Mucosa of descending colon (tissue), 3 donors: ENCODE measurements at regions not wholly inside any gene's neighbourhood (a gene's known extent, or its start where the extent isn't known, plus 50 kb on each side); places are given as distances from the start of the nearest gene placed in this dataset.

Experiments used
- ATAC-seq: fragments of 200-7000 bp; cut with Tn5 transposase; one replicate; pipeline ENCODE4 v1.9.1; 2020; ENCODE audit warnings: mild to moderate bottlenecking, moderate library complexity
- DNase-seq, 3 donors: peaks; one replicate each; pipeline ENCODE4 v3.0.0-alpha.2; 2020
- H3K36me3 ChIP-seq: fragments of 200-600 bp; one replicate; pipeline ENCODE4 v1.8.0; 2021; ENCODE audit warnings: low read depth, mild to moderate bottlenecking
- H3K4me1 ChIP-seq: fragments of 200-600 bp; one replicate; pipeline ENCODE4 v1.8.0; 2021; ENCODE audit warnings: low read depth, mild to moderate bottlenecking
- H3K4me3 ChIP-seq: fragments of 200-600 bp; one replicate; pipeline ENCODE4 v1.8.0; 2021; ENCODE audit warnings: mild to moderate bottlenecking
- H3K9me3 ChIP-seq: fragments of 200-600 bp; one replicate; pipeline ENCODE4 v1.8.0; 2021; ENCODE audit warnings: mild to moderate bottlenecking
- intact Hi-C, 2 donors: fragments of 100-400 bp; cut with DNase I in 1 of 2; cut with micrococcal nuclease in 1 of 2; formaldehyde crosslinking; loops; one replicate each; pipeline versions ENCODE4 v1.11.0 to v1.11.1; 2022; cut with DNase I, micrococcal nuclease
- TF ChIP-seq, protein P1 (sequence below): fragments of 200-600 bp; IDR thresholded peaks from one replicate; pipeline ENCODE4 v1.8.0; 2022; ENCODE audit warnings: antibody characterized with exemption, mild to moderate bottlenecking
- donor health status: DM: no; HTN: no; CAD: no; lungs with moderate emphysema.
- donor health status: DM: no; HTN: no; CAD: no.
- donor health status: DM: no; HTN: yes; CAD: no.

DNA sequence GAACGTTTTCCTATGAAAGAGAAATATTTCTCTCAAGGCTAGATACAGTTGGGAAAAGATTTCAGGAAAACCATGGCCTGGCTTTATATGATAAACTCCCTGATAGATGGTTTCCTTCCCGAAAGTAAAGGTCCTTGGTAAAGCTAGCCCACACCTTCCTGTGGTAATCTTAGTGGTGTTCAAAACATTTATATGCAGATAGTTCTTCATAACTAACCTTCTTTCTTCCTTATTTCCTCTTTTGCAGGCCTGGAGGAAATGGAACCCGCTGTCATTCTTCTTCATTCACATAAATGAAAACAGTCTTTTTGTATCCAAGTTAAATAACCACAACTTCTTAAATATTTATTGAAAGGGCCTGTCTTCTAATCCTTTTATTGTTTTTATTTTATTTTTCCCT is 474.0 kb upstream of the ACTBL2 start:
- no peaks in the 10 kb centered on the region for H3K4me1 ChIP-seq
- no peak overlapping the region for H3K4me3 ChIP-seq
- no peaks in the 10 kb centered on the region for H3K36me3 ChIP-seq
- TF ChIP-seq, protein P1, sequence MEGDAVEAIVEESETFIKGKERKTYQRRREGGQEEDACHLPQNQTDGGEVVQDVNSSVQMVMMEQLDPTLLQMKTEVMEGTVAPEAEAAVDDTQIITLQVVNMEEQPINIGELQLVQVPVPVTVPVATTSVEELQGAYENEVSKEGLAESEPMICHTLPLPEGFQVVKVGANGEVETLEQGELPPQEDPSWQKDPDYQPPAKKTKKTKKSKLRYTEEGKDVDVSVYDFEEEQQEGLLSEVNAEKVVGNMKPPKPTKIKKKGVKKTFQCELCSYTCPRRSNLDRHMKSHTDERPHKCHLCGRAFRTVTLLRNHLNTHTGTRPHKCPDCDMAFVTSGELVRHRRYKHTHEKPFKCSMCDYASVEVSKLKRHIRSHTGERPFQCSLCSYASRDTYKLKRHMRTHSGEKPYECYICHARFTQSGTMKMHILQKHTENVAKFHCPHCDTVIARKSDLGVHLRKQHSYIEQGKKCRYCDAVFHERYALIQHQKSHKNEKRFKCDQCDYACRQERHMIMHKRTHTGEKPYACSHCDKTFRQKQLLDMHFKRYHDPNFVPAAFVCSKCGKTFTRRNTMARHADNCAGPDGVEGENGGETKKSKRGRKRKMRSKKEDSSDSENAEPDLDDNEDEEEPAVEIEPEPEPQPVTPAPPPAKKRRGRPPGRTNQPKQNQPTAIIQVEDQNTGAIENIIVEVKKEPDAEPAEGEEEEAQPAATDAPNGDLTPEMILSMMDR = no peak
- no peak for ATAC-seq
- no peak for DNase-seq
- intact Hi-C loops = no loop called here
- no peaks in the 10 kb centered on the region for H3K9me3 ChIP-seq

DNA sequence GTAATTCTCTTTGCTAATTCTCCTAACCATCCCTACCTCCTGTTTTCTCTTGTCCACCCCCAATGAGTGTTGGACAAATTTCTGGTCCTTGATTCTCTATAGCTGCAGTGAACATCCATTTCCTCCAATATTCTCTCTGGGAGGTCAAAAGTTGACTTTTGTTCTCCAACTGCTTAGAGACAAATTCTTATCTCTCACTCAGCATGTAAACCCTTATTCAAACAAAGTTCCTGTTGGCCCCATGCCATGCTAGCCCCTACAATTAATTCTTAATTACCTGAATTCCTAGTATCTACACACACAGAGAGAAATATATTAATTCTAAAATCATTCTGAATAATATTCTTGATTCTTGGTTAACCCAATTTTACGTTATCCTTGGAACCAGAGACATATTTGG is 472.9 kb upstream of the ACTBL2 start:
- TF ChIP-seq, protein P1 = no peak
- intact Hi-C loops = no loop called here
- Histone ChIP-seq H3K36me3 (no peaks in the 10 kb centered on the region), H3K9me3 (no peaks in the 10 kb centered on the region), H3K4me3 (no peak overlapping the region), H3K4me1 (no peaks in the 10 kb centered on the region)
- no peak for ATAC-seq
- DNase-seq = no peak

DNA sequence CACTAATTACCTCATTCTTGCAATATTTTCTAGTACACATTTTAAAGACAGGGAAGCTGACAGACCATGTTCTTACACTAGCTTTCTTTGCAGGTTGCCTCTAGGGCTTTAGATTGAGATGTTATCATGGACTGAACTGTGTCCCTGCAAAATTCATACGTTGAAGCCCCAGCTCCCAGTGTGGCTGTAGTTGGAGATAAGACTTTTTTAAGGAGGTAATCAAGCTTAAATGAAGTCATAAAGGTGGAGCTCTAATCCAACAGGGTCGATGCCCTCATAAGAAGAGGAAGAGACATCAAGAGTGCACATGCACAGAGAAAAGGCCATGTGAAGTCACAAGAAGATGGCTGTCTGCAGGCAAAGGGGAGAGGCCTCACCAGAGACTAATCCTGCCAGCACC is 471.2 kb upstream of the ACTBL2 start:
- Histone ChIP-seq H3K36me3 (no peaks in the 10 kb centered on the region), H3K4me3 (no peak overlapping the region), H3K4me1 (no peaks in the 10 kb centered on the region), H3K9me3 (no peaks in the 10 kb centered on the region)
- no peak for ATAC-seq
- TF ChIP-seq, protein P1 = no peak
- DNase-seq = no peak
- intact Hi-C loops = no loop called here

DNA sequence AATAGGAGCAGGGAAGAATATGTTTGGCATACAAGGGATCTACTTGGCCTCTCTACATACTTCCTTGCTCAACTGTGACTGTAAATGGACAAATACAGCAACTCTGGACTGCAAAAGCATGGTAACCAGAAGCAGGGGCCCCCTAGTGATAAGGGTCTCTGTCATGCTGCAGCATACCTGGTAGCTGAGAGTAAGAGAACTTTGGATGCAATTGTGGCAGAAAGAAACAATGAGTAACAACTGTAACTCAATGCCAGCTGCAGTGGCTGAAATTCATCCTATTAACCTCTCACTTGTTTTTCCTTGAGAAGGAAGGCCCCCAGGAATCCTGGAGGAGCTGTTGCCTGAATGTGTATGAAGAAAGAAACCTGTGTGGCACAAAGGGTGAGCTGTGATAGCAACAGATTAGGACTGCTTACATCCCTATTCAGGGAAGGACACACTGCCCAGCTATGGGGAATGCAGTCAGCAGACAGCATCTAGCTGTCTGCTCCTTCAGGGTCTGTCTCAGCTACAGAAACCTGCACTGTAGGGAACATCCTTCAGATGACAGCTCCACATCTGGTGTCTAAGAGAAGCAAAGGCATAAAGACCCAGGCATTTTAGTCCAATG is 468.1 kb upstream of the ACTBL2 start:
- Histone ChIP-seq H3K9me3 (no peaks in the 10 kb centered on the region), H3K36me3 (no peaks in the 10 kb centered on the region), H3K4me3 (no peak overlapping the region), H3K4me1 (no peaks in the 10 kb centered on the region)
- DNase-seq (no peak), ATAC-seq (no peak)
- TF ChIP-seq, protein P1 = no peak
- intact Hi-C loops = no loop called here

DNA sequence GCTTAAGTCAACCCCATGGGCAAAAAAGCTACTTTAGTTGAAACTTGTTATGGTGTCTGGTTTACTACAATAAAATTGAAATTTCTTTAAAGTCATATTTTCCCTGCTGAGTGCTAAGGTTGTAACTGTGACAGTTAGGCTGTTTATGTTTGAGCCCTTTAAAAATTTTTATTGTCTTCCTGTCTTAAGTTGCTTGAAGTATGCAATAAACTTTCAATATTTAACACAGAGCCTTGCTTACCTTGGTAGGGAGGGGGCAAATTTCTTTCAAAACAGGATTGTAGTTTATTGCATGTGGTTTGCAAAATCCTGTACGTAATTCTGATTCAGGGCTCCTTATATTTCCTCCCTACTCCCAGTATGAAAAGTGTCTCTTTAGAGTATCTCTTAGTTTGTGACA is 465.5 kb upstream of the ACTBL2 start:
- ATAC-seq = peak; percentile 80
- intact Hi-C loops = no loop called here

More for the DNA sequence above, 465.5 kb upstream of the ACTBL2 start:
- Histone ChIP-seq H3K4me3 (no peak overlapping the region), H3K4me1 (no peaks in the 10 kb centered on the region), H3K9me3 (no peaks in the 10 kb centered on the region), H3K36me3 (no peaks in the 10 kb centered on the region)
- no peak for DNase-seq
- TF ChIP-seq, protein P1 = no peak
